B cell (primary cell): ENCODE measurements at regions not wholly inside any gene's neighbourhood (a gene's known extent, or its start where the extent isn't known, plus 50 kb on each side); places are given as distances from the start of the nearest gene placed in this dataset.

Experiments used
- ATAC-seq: fragments of 200-7000 bp; cut with Tn5 transposase; one replicate; pipeline ENCODE4 v1.10.0; 2021; ENCODE audit warnings: low read depth, mild to moderate bottlenecking, moderate number of reproducible peaks, moderate library complexity
- CTCF ChIA-PET: fragments of 350-600 bp; sonication (Branson Sonifier 250); formaldehyde crosslinking; loops from one replicate; lab custom pipeline; 2021; ENCODE audit warnings: antibody characterized with exemption, inconsistent platforms; lab: Charles Lee
- POLR2A ChIA-PET: fragments of 350-600 bp; sonication (Branson Sonifier 250); formaldehyde crosslinking; loops from one replicate; lab custom pipeline; 2021; ENCODE audit warnings: antibody characterized with exemption; lab: Charles Lee
- DNase-seq: peaks from one replicate; pipeline ENCODE4 v3.0.0; 2013
- H2AFZ ChIP-seq: 2 replicates; pipeline ENCODE4 v1.6.1; 2012; ENCODE audit warnings: mild to moderate bottlenecking, low read depth, low read length; ENCODE audit not compliant: insufficient read depth, poor library complexity, severe bottlenecking
- H3K27ac ChIP-seq, 2 donors: 1 replicate in 1 of 2; 2 replicates in 1 of 2; pipeline ENCODE4 v1.5.1; 2012 to 2013; ENCODE audit warnings: low read length in 2 of 2, mild to moderate bottlenecking in 2 of 2, moderate library complexity in 1 of 2
- H3K27me3 ChIP-seq, 4 experiments: fragments of 200-600 bp in 1 of 4; sonication (generic) in 1 of 4; replicated peaks in 1 of 4; 1 replicate in 2 of 4; 2 replicates in 2 of 4; pipeline versions ENCODE4 v1.6.1 to v1.7.0; 2013 to 2016; ENCODE audit warnings: low read length in 3 of 4, mild to moderate bottlenecking in 2 of 4, mixed read lengths in 1 of 4, moderate library complexity in 1 of 4; ENCODE audit not compliant: insufficient read depth in 4 of 4, control insufficient read depth in 3 of 4; ENCODE audit errors: control extremely low read depth in 1 of 4
- H3K36me3 ChIP-seq, 2 experiments: replicated peaks in 1 of 2; 1 replicate in 1 of 2; 2 replicates in 1 of 2; pipeline versions ENCODE4 v1.6.1 to v1.7.1; 2013; ENCODE audit warnings: low read length in 1 of 2; ENCODE audit not compliant: insufficient read depth in 2 of 2, control insufficient read depth in 1 of 2; ENCODE audit errors: control extremely low read depth in 1 of 2, extremely low read depth in 1 of 2
- H3K4me1 ChIP-seq, 2 donors: fragments of 200-600 bp in 1 of 2; sonication (generic) in 1 of 2; 1 replicate in 1 of 2; 2 replicates in 1 of 2; pipeline versions ENCODE4 v1.5.1 to v1.6.1; 2013 to 2017; ENCODE audit warnings: low read length in 2 of 2; ENCODE audit not compliant: control insufficient read depth in 2 of 2, insufficient read depth in 2 of 2
- H3K4me2 ChIP-seq: replicated peaks from 2 replicates; pipeline ENCODE3; 2012; ENCODE audit warnings: mild to moderate bottlenecking, low read depth, low read length; ENCODE audit not compliant: poor library complexity, severe bottlenecking
- H3K4me3 ChIP-seq, 5 experiments: fragments of 200-600 bp in 1 of 5; sonication (generic) in 1 of 5; 1 replicate in 3 of 5; 2 replicates in 2 of 5; pipeline versions ENCODE4 v1.5.1 to v1.7.0; 2011 to 2016; ENCODE audit warnings: low read length in 4 of 5, mild to moderate bottlenecking in 4 of 5, low read depth in 2 of 5, control low read depth in 1 of 5, moderate library complexity in 1 of 5; ENCODE audit not compliant: insufficient read depth in 1 of 5; ENCODE audit errors: control extremely low read depth in 1 of 5, extremely low read depth in 1 of 5
- H3K79me2 ChIP-seq: fragments of 200-600 bp; sonication (generic); one replicate; pipeline ENCODE4 v1.6.0; 2016; ENCODE audit warnings: low read length; ENCODE audit not compliant: control insufficient read depth, insufficient read depth
- H3K9ac ChIP-seq: fragments of 200-600 bp; sonication (generic); 2 replicates; pipeline ENCODE4 v1.6.1; 2017; ENCODE audit warnings: mild to moderate bottlenecking, low read length, moderate library complexity
- H3K9me3 ChIP-seq, 3 donors: one replicate each; pipeline versions ENCODE4 v1.6.1 to v1.7.1; 2013; ENCODE audit warnings: low read length in 2 of 3; ENCODE audit not compliant: control insufficient read depth in 2 of 3, insufficient read depth in 1 of 3; ENCODE audit errors: control extremely low read depth in 1 of 3
- H4K20me1 ChIP-seq: 2 replicates; pipeline ENCODE4 v1.6.0; 2012; ENCODE audit warnings: mild to moderate bottlenecking, low read length; ENCODE audit not compliant: insufficient read depth, control insufficient read depth, poor library complexity, severe bottlenecking
- H3K27ac Mint-ChIP-seq: one replicate; pipeline ENCODE4 v1.8.0; 2021; ENCODE audit warnings: mixed read lengths
- H3K27me3 Mint-ChIP-seq: one replicate; pipeline ENCODE4 v1.8.0; 2021; ENCODE audit warnings: mixed read lengths
- H3K4me1 Mint-ChIP-seq: one replicate; pipeline ENCODE4 v1.8.0; 2021; ENCODE audit warnings: mixed read lengths
- H3K4me3 Mint-ChIP-seq: one replicate; pipeline ENCODE4 v1.8.0; 2021; ENCODE audit warnings: mixed read lengths
- H3K9me3 Mint-ChIP-seq: one replicate; pipeline ENCODE4 v1.8.0; 2022; ENCODE audit warnings: mixed read lengths; ENCODE audit not compliant: insufficient read depth
- CTCF ChIP-seq: fragments of 200-600 bp; IDR thresholded peaks from one replicate; pipeline ENCODE4 v1.8.0; 2022; ENCODE audit warnings: antibody characterized with exemption, mild to moderate bottlenecking
- EZH2 ChIP-seq: IDR thresholded peaks from 2 replicates; pipeline ENCODE4 v1.6.1; 2012; ENCODE audit warnings: borderline replicate concordance, low read depth, mild to moderate bottlenecking, moderate library complexity, low read length; ENCODE audit not compliant: insufficient read depth, poor library complexity, severe bottlenecking
- WGBS: methylation state at CpG from one replicate; pipeline ENCODE4 v1.1.5; 2013; ENCODE audit warnings: missing lambda C conversion rate; ENCODE audit not compliant: insufficient coverage; 5-methylcytosine and 5-hydroxymethylcytosine counted together
- intact Hi-C: fragments of 100-400 bp; cut with micrococcal nuclease; formaldehyde crosslinking; loops from one replicate; pipeline ENCODE4 v1.10.0; 2022

GRCh38 chr9:129479631-129480011, 141.3 kb downstream of the C9orf50 start:
- no peaks in the 10 kb centered on the region for H3K9me3 Mint-ChIP-seq
- intact Hi-C loops, result no loop called here
- peaks cover 0 to 45% (median 17%) of the 10 kb centered on the region in 4 experiments for H3K27me3 ChIP-seq
- H2AFZ ChIP-seq, result no peak overlapping the region
- H4K20me1 ChIP-seq, result no peaks in the 10 kb centered on the region
- no peak overlapping the region for H3K9ac ChIP-seq
- DNase-seq (no peak), ATAC-seq (no peak)
- H3K27me3 Mint-ChIP-seq, result peaks cover 38% of the 10 kb centered on the region
- no peak overlapping the region for H3K4me3 ChIP-seq
- 93% methylated on average over 2 of the region's 7 CpGs for WGBS
- H3K4me2 ChIP-seq, result no peak overlapping the region
- H3K27ac ChIP-seq, result no peak overlapping the region
- H3K4me1 ChIP-seq, result peaks cover 23% of the 10 kb centered on the region in 2 donors
- no peak overlapping the region for H3K4me3 Mint-ChIP-seq
- no peak for TF ChIP-seq CTCF
- no peak for TF ChIP-seq EZH2
- CTCF ChIA-PET, result interaction anchor here (0.9 to 1.3 kb wide), 2 partner anchors 21 to 341 kb away, joined by 3 read pairs; no protein-coding TSS in a partner anchor
- H3K4me1 Mint-ChIP-seq, result peaks cover 16% of the 10 kb centered on the region
- POLR2A ChIA-PET, result interaction anchor here (0.6 kb wide), 1 partner anchor 87 kb away, joined by 3 read pairs; no protein-coding TSS in a partner anchor
- no peaks in the 10 kb centered on the region for H3K79me2 ChIP-seq
- H3K27ac Mint-ChIP-seq, result no peak overlapping the region
- H3K36me3 ChIP-seq, result no peaks in the 10 kb centered on the region
- peaks cover 0 to 18% (median 8%) of the 10 kb centered on the region in 3 donors for H3K9me3 ChIP-seq

- Mint-ChIP-seq H3K27me3 (peaks cover 37% of the 10 kb centered on the region), H3K4me3 (no peak overlapping the region), H3K27ac (no peak overlapping the region), H3K4me1 (peaks cover 11% of the 10 kb centered on the region), H3K9me3 (no peaks in the 10 kb centered on the region)
- Histone ChIP-seq H3K4me1 (peaks cover 20 to 21% of the 10 kb centered on the region in 2 donors), H3K4me2 (no peak overlapping the region), H3K27me3 (peaks cover 0 to 45% (median 14%) of the 10 kb centered on the region in 4 experiments), H3K79me2 (no peaks in the 10 kb centered on the region), H2AFZ (no peak overlapping the region), H3K36me3 (no peaks in the 10 kb centered on the region), H3K4me3 (no peak overlapping the region), H3K9ac (no peak overlapping the region), H4K20me1 (no peaks in the 10 kb centered on the region), H3K9me3 (peaks cover 0 to 23% (median 8%) of the 10 kb centered on the region in 3 donors), H3K27ac (no peak overlapping the region)
- ChIA-PET CTCF (no interaction called here), POLR2A (interaction anchor here (0.6 kb wide), 1 partner anchor 88 kb away, joined by 3 read pairs; no protein-coding TSS in a partner anchor)
- ATAC-seq (no peak), DNase-seq (no peak)
- TF ChIP-seq EZH2 (no peak), CTCF (no peak)
- 92% methylated on average over 13 of the region's 13 CpGs for WGBS
- intact Hi-C loops, result no loop called here
These were observed 141.8 kb downstream of the C9orf50 start for GRCh38 chr9:129478961-129479630.
